ENCODE measurements at regions not wholly inside any gene's neighbourhood (a gene's known extent, or its start where the extent isn't known, plus 50 kb on each side); places are given as distances from the start of the nearest gene placed in this dataset.
A peak's percentile ranks its signal among the peaks of the same experiment; 100 is the strongest.

GRCh38 chr2:240324312-240325015 lies 111.0 kb upstream of the GPC1 start:
- H3K9me3 ChIP-seq, result no peaks in the 10 kb centered on the region
- peaks cover 0 to 21% (median 5%) of the 10 kb centered on the region in 12 donors for H3K4me1 ChIP-seq
- H3K27me3 ChIP-seq, result no peaks in the 10 kb centered on the region
- TF ChIP-seq CTCF (IDR thresholded peaks at IDR 0.05) (no peak), POLR2A (IDR thresholded peaks at IDR 0.05) (no peak)
- no peak overlapping the region for H3K27ac ChIP-seq
- intact Hi-C loops (cut with DNase I), result no loop called here
- DNase-seq (peak in 2 of 5 donors; percentile 42 to 47), ATAC-seq (peak in 2 of 4 donors; percentile 19 to 24)
- 75 to 94% (median 78%) methylated on average over 10 to 25 of the region's 25 CpGs for WGBS, 4 donors
- H3K36me3 ChIP-seq, result no peaks in the 10 kb centered on the region
- H3K4me3 ChIP-seq, result no peak overlapping the region

DNA sequence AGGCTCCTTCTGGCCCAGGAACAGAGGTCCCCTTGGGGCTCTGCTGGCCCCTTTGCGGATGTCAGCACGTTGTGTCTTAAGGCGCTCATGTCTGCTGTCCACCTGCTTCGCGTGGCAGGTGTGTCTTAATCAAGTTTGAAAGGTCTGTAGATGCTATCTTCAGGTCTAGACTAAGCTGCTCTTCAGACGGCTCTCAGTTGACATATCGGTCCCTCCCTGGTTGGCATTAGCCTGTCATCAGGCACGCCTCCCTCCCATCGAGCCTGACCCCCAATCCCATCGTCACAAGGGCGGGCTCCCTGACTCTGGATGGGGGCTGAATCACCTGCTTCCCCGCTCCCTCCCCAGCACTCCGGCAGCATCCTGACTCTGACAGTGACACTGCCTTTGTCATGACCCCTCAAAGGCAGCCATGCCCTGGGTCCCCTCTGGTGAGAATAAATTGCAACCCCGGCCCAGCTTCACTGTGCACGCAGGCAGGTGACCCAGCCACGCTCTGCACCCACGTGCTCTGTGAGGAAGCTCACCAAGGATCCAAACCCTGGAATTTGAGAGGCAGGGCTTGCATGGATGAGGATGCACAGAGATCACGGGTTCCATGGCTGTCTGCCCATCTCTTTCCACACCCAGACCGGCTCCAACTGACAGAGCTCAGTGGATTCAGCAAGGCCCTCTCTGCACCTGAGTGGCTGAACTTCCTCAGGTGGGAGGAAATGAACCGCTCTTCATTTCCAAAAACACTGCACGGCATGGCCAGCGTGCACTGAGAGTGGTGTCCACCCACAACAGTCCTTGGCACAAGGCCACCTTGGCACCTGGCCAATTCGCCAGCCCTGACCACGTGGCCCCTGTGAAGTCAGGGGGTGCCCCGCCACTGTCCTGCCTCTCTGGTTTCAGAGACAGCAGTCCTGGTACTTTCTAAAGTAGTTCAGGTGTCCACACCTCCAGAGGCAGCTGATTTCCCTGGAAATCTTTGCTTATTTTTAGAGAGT lies 110.2 kb upstream of the GPC1 start:
- peak in 3 of 5 donors; percentile 40 to 46 (median 45) for DNase-seq
- H3K36me3 ChIP-seq, result no peaks in the 10 kb centered on the region
- no peak overlapping the region for H3K4me3 ChIP-seq
- no peaks in the 10 kb centered on the region for H3K9me3 ChIP-seq
- no peak overlapping the region for H3K27ac ChIP-seq
- intact Hi-C loops (cut with DNase I), result no loop called here
- TF ChIP-seq CTCF (IDR thresholded peaks at IDR 0.05), result no peak
- no peak for TF ChIP-seq POLR2A (IDR thresholded peaks at IDR 0.05)
- peaks cover 0 to 13% (median 1%) of the 10 kb centered on the region in 12 donors for H3K4me1 ChIP-seq
- peak; percentile 56 to 62 (median 61) for ATAC-seq
- WGBS, 4 donors, result 63 to 69% (median 65%) methylated on average over 24 to 25 of the region's 25 CpGs
- no peaks in the 10 kb centered on the region for H3K27me3 ChIP-seq

- intact Hi-C loops (cut with DNase I), result no loop called here
- H3K4me3 ChIP-seq, result no peak overlapping the region
- 50 to 74% (median 60%) methylated on average over 4 of the region's 4 CpGs for WGBS, 4 donors
- TF ChIP-seq POLR2A (IDR thresholded peaks at IDR 0.05), result no peak
- no peak for TF ChIP-seq CTCF (IDR thresholded peaks at IDR 0.05)
- H3K27ac ChIP-seq, result no peak overlapping the region
- peaks cover 0 to 9% (median 0%) of the 10 kb centered on the region in 12 donors for H3K4me1 ChIP-seq
- DNase-seq (no peak), ATAC-seq (no peak)
- peaks cover 0 to 4% (median 0%) of the 10 kb centered on the region in 12 donors for H3K9me3 ChIP-seq
- H3K27me3 ChIP-seq, result no peaks in the 10 kb centered on the region
- H3K36me3 ChIP-seq, result no peaks in the 10 kb centered on the region
These were observed 109.2 kb upstream of the GPC1 start for GRCh38 chr2:240326246-240326645.

GRCh38 chr2:240326886-240327285 lies 108.6 kb upstream of the GPC1 start:
- H3K36me3 ChIP-seq, result no peaks in the 10 kb centered on the region
- intact Hi-C loops (cut with DNase I), result no loop called here
- H3K4me1 ChIP-seq, result peaks cover 0 to 9% (median 0%) of the 10 kb centered on the region in 12 donors
- WGBS, 4 donors, result 86 to 90% (median 88%) methylated on average over 9 of the region's 9 CpGs
- no peak for TF ChIP-seq POLR2A (IDR thresholded peaks at IDR 0.05)
- no peak for TF ChIP-seq CTCF (IDR thresholded peaks at IDR 0.05)
- H3K27ac ChIP-seq, result no peak overlapping the region
- H3K9me3 ChIP-seq, result peaks cover 0 to 11% (median 0%) of the 10 kb centered on the region in 12 donors
- DNase-seq, result no peak
- ATAC-seq, result no peak
- no peak overlapping the region for H3K4me3 ChIP-seq
- no peaks in the 10 kb centered on the region for H3K27me3 ChIP-seq

Measured in heart left ventricle (tissue), 16 donors.